ENCODE measurements at regions not wholly inside any gene's neighbourhood (a gene's known extent, or its start where the extent isn't known, plus 50 kb on each side); places are given as distances from the start of the nearest gene placed in this dataset.
"Not testable (repeated sequence)": the region's sequence is repeated elsewhere in the genome, so short reads cannot be mapped to it uniquely, and the experiment has no call there.

DNA sequence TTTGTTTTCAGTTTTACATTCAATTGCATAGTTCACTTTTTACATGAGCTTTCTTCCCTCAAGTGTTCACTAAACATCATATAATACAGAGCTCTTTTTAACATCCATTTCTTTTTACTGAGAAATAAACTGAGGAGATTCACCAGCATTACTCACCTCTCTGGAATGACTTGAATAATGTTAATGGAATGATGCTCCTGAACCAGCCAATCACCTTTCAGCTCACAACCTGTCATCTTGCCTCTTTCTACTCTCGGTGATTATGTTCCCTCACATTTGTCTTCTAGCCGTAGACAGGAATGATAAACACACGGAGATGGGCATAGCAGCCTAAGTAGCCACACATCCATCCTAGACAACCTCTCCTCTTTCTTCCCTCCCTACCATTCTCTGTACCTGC lies 301.7 kb downstream of the PAX3 start:
- FAIRE-seq: no peak

DNA sequence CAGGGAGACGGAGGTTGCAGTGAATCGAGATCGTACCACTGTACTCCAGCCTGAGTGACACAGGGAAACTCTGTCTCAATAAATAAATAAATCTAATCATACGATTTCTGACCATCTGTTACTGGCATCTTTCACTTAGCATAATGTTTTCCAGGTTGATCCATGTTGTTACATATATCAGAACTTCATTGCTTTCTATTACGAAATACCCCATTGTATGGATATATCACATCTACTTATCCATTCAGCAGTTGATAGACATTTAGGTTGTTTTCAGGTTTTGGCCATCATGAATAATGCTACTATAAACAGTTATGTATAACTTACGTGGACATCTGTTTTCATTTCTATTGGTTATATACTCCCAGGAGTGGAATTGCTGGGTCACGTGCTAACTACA lies 303.9 kb downstream of the PAX3 start:
- FAIRE-seq: no peak

DNA sequence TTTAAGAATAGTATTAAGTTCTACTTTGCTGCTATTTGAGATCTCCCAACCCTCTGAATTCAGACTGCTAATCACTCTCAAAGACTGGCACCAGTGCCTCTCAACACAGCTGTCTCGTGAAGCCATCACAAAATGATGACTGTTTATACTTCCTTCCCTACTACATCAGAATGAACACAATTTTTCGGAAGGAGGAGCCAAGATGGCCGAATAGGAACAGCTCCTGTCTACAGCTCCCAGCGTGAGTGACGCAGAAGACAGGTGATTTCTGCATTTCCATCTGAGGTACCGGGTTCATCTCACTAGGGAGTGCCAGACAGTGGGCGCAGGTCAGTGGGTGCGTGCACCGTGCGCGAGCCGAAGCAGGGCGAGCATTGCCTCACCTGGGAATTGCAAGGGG lies 314.4 kb downstream of the PAX3 start:
- FAIRE-seq: not testable (repeated sequence)

DNA sequence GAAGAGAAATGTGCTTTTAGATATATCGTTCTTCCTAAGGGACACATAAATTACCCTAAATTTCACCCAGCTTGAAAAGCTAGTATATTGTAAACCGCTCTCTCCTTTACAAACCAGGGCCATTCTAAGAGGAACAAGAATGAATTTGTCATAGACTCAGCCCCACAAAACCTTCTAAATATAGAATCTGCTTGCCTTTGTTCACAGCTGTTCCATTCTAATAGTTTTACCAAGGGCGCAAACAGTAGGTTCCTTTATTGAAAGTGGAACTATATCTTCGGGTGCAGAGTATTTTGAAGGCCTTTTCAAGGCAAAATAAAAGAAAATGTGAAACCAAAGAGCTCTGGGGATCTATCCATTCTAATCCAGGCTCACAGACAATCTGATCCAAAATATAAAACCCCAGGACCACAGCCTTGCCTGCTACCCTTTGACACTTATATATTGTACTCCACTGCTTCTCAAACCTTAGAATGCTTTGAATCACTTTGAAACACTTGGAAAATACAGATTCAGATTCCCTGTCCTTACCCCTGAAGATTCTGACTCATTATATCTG lies 316.8 kb downstream of the PAX3 start:
- FAIRE-seq: no peak

DNA sequence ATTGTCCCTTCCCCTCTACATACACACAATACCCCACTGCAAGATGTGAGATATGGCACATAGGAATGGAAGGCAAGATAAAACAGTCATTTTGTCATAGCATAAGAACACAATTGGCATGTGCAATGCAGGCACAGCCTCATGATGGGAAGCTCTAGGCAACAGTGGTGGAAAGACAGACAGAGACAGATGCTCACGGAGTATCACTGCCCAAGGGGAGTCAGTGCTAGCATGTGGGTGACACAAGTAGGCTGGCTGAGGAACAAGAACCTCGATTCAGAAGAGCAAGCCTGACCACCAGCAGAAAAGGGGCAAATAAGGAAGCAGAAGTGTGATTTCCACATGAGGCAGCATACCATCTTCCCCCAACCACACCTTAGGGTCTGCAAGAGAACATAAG lies 323.6 kb downstream of the PAX3 start:
- no peak for FAIRE-seq

DNA sequence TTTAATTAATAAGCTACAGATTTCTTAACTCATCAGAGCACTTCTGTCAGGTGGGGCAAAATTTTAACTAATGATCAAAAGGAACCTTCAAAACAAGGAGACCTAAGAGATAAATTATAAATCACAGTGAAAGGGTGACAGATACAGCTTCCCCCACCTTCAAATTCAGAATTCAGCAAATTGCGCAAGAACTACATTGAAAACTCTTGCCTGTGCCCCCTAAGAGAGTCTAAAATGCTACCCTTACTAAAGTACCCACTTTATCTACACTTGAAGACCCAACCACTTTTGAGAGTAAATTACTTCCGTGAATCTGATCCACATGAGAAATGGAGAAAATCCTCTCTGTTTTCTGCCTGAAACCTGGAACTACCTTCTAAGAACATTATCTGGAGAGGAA lies 324.9 kb downstream of the PAX3 start:
- FAIRE-seq: no peak

DNA sequence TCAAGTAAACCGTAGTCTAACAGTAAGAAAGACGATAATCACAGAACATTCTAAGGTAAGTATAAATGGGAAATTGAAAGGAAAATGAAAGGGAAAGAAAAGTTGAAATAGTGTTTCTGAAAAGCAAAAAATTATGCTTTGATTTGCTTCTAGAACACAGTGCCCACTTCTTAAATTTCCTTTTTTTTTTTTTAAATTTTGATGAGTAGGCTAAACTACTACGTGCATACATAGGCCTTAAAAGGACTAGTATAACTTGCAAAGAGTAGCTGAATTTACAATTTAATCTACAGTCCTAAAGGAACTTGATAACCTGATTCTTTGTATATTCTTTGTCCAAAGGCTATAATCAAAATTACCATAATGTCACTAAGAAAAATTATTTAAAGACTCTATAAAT lies 325.3 kb downstream of the PAX3 start:
- FAIRE-seq: no peak

DNA sequence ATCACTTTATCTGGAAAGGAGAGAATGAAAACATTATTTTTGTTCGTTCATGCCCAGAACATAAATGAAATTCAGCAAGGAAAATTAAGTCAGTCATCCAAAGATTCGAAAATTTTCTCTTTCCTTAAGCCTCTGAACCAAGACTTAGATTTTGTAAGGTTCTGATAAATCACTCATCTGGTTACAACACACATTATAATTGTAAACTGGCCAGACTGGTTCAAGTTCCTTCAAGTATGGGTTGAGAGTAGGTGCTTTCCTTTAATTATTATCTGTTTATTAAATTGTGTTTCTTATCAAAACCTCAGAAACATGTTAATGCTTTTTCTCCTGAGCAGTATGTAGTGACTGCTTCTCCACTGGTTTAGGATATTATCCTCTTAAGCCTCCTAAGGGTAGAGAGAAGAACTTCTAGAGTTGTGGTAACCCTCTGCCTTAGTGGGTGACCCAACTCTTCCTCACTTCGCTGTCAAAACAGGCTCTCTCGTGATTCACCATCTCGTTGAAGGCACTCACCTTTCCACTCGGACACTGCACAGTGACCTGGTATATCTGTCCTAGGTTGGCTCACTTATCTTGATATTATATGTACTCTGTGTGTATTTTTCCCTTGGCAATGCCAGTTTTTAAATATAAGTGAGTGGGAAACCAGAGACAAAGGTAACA lies 325.9 kb downstream of the PAX3 start:
- FAIRE-seq: no peak

DNA sequence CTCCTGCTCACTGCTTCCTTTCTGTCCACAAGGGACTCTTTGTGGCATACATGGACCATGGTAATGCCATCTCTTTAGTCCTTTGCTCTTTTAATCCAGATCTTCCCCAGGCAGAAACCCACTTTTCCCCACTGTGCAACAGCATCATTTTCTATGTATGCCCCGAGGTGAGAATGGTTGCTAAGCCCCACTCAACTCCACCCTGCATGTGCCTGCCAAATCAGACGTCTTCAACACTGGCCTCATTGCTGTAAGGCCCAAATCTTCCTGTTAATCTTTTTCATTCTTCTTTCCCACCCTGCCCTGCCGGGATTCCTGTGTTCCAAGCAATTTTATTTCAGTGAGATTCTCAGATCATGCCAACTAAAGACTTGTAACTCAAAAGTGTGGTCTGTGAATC lies 328.4 kb downstream of the PAX3 start:
- no peak for FAIRE-seq

DNA sequence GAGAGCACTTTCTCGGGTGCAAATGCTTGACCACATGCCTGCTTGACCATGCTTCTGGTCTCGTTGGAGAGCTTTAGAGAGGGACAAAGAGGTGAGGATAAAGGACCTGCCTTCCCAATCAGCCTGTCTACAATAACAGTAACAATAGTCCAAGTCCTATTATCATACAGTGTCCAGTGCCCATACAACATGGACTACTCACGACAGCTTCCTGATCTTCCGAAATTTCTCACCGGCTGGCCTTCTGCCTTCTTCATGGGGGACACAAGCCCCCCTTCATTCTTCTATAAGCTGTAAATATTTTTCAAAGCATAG lies 329.0 kb downstream of the PAX3 start:
- no peak for FAIRE-seq

DNA sequence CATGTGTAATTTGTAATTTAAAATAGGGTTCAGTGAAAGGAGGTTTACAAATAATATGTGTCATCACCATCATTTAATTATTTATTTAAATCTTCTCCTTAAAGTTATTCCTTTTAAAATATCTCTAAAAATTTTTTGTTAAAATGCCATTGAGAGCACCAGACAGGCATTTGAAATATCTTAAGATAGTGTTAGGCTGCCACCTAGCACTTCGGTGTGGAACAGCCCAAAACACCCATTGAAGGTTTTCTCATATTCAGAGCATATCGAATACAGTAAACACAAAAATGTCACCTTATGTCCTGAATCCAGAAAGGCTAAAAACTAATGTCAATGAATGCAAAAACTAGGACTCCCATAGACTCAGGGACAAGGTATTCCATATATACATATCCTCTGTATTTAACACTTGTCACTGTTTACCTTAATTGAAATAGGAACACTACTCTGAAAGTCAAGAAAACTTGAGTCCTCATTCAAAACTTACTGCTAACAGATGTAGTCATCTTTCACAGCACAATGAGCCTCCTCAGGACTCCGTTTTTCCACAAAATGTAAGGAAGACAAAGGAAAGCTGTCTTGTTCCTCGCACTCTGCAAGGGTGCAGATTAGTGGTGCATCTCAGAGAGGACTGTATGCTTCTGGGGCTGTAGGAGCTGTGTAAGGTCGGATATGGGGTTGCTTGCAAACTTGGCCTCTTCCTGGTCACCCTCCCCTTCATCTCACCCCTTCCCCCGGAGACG lies 329.5 kb downstream of the PAX3 start:
- peak; percentile 93 for FAIRE-seq

DNA sequence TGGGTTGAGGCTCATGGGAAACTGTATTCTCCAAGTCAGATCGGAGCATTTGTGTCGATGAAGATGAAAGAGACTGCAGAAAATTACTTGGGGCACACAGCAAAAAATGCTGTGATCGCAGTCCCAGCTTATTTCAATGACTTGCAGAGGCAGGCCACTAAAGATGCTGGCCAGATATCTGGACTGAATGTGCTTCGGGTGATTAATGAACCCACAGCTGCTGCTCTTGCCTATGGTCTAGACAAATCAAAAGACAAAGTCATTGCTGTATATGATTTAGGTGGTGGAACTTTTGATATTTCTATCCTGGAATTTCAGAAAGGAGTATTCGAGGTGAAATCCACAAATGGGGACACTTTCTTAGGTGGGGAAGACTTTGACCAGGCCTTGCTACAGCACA lies 336.6 kb downstream of the PAX3 start:
- no peak for FAIRE-seq

DNA sequence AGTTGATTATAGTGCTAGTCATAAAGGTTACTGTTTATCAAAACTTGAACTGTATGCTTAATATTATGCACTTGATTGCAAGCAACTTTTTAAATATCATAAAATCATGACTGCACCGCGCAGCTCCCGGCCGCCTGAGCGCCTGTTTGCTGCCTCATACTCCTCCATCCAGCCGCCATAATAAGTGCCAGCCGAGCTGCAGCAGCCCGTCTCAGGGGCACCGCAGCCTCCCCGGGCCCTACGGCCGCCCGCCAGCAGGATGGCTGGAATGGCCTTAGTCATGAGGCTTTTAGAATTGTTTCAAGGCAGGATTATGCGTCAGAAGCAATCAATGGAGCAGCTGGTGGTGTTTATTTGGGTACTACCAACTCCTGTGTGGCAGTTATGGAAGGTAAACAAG lies 337.2 kb downstream of the PAX3 start:
- FAIRE-seq: no peak

DNA sequence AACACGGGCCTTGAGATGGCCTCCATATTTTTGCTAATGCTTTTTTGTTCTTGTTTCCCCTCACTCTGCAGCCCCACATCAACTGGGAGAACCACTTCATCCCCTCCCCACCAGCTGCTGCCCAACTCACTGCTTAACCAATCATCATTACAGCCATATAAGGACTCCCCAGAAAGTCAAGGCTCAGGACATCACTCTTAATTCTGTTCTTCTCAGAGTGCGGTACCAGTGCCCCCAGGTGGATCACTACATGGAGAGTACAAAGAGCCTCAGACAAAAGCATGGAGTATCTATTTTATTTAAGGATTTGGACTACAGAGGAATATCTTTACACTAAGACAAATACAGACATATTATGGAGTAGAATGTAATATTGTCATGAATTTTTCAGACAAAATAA lies 340.6 kb downstream of the PAX3 start:
- FAIRE-seq: no peak

DNA sequence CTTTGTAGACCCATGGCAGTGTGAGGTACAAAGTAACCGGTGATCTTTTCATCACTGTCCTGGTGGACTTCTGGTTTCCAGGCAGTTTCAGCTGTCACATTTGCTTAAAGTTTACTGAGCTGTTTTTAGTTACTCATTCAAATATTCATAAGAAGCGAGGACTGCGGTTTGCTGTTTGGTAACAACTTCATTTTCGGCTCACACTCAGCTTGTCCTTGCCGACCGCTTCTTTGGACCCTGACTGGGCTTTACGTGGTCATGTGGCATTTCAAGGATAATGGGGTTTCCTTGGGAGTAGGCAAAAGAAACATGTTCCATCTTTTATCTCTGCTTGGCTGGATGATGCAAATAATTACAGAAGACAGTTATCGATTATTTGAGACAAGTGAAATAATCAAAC lies 350.7 kb downstream of the PAX3 start:
- no peak for FAIRE-seq

DNA sequence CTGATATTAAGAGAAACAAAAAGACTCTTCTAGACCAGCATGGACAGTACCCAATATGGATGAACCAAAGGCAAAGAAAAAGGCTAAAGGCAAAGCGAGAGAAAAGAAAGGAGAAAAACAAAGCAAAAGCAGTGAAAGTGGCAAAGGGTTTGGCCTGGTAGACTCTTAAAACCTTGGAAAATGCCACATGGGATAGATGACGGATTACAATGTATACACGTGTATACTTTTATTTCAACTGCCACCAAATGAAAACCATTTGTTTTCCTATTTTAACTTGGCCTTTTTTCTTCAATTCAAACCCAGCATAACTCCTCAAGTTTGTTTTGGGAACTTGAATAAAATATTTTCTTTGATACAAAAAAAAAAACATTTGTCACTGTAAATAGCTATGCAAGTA lies 354.3 kb downstream of the PAX3 start:
- FAIRE-seq: not testable (repeated sequence)

DNA sequence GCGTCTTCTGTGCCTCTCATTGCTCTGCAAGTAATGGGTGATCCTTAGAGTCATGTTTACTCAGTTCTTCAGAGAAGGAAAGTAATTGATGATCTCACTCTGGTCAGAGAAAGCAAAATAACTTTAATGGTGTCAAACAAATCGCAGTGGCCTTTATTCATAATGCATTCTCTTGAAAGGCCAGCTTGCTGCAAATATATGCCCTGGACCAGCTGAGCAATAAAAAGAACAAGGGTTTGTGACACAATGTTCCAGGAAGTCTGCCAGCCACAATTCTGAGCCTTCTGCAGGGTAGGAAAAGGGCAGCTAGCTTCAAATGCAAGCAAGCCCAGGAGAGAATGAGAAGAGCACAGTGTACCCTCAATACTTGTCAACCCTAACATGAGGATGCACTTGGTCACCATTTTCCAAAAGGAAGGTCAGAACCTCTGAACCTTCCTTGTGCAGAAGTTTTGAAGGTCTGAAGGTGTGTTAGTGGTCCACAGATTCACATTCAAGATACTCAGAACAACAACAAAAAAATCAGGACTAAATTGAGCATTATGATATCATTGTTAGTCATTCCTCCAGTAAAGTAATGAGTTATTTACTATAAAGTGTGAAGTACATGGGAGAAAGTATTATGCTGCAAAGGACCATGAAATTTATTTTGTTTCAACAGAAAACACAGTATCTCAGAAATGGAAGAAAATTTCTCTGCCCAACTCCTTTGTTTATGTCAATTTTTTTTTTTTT lies 355.6 kb downstream of the PAX3 start:
- no peak for FAIRE-seq

DNA sequence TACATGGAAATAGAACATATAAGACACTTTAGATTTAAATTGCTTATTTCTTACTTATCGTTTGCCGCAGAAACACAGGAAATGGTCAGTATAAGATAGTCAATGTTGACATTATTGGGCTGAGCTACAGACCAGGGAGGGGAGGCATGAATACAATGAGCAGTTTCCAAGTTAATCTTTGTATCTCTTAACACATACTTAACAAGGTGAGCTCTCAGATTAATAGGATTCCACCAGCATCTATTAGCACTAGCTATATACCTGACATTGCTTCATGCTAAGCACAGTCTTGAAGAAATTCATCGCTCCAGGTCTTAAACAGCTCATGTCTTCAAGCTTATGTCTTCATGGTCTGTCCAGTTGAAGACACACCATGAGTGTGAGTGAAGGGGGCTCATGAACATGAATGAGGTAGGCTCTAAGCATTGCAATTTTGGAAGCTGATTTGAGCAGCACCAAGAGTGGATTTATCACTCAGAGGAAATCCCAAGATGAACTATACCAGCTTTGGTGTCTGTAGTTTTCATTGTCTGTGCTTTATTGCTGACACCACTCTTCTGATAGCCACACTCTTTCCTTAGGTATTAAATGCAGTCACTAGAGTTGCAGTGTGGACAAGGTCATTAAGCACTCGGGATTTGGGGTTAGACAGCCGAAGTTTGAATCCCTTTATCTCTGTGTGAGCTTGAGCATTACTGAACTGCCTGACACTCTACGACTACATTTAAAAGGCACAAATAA lies 359.3 kb upstream of the EPHA4 start:
- no peak for FAIRE-seq

DNA sequence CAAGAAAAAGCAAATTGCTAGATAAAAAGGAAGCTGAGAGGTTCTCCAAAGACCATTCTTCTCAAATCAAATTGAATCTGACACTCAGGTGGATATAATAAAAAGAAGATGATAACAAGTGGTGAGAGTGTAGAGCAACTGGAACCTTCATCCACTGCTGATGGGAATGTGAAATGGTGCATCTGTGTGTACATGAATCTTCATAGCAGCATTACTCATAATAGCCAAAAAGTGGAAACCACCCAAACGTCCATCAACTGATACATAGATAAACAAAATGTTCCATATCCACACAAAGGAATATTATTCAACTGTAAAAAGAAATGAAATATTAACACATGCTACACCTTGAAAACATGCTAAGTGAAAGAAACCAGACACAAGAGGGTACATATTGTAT lies 357.2 kb upstream of the EPHA4 start:
- FAIRE-seq: no peak

DNA sequence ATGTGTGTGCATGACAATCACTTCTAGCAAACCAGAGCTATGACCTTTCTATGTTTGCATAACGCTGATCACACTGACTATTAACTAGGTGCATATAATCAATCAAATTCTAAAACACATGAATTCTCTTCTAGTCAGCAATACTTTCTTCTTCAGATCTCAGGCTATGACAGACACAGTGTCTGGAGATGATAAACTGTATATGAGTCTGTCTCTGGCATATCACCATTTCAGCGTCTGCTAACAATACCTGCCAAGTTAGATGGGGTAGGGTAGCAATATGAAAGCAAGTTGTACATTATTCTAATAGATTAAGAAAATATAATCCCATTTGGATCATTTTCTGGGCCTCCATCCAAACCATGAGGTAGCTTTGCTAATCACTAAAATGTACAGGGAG lies 354.2 kb upstream of the EPHA4 start:
- no peak for FAIRE-seq

DNA sequence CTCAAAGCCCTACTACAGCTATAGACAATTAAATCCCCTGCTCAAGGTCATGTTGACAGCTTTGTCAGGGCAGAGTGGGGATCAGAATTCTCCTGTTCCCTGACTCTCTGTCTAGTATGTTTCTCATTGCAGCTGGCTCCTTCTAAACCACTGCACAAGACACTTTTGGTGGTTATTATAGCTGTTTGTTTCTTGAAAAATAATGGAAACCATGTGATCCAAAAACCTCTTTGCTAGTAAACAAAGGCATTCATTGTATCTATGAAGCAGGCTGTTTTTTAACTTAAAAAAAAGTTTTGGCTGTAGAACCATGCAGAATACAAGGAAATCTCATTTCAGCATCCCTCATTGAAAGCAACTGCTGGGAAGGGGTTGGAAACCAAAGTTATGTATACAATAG lies 352.5 kb upstream of the EPHA4 start:
- FAIRE-seq: no peak

DNA sequence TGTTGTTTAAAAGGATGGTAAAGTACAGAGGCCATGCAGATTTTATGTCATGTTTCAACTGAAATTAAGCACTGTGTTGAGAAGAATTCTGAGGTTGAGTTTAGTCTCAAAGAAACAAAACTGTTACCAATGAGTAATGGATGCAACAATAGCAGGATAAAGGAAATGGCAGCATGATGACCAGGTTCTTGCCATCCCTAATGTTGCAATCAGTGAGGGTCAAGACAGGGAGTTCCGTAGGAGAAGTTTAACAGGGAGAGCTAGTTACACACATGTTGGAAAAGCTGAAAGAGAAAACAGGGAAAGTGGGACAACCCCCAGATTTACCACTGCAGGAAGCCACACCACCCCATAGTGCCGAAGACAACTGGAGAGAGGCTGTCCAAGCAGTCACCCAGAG lies 343.8 kb upstream of the EPHA4 start:
- FAIRE-seq: no peak

DNA sequence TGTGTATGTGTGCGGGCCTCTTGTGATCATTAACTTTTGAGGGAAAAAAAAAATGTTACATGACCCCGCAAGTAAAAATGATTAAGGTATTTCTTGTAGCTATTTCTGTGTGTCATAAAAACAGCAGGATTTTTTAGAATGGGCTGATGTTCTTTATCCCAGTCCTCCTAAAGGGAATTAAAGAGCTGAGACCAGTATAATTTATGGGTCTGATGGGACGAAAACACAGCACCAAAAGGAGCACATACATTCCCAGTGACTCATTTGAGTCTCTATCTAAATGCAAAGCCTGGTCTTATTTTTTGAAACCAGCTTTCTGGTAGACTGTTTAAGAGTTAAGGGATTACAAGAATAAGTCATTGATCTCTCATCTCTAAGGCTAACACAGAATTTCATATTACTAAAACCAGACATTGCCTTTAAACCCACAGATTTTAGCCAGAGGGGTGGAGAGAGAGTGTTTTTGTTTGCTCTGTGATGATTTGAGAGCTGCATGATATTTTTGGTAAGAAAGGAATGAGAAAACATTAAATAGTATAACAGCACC lies 342.3 kb upstream of the EPHA4 start:
- FAIRE-seq: peak; percentile 15

Measured in endometrium (tissue), 2 donors.